DOHH2 (cell line): ENCODE measurements at regions not wholly inside any gene's neighbourhood (a gene's known extent, or its start where the extent isn't known, plus 50 kb on each side); places are given as distances from the start of the nearest gene placed in this dataset.

Experiments used
- H3F3A ChIP-seq: fragments of 200-600 bp; sonication (generic), shearing (Covaris generic); 2 replicates; pipeline ENCODE4 v1.6.0; 2016; ENCODE audit warnings: antibody characterized with exemption, mild to moderate bottlenecking; ENCODE audit not compliant: control insufficient read depth, insufficient read depth
- H3K27ac ChIP-seq: fragments of 200-600 bp; sonication (generic); 2 replicates; pipeline ENCODE4 v1.5.1; 2014; ENCODE audit warnings: low read depth, mild to moderate bottlenecking, low read length, moderate library complexity
- H3K27me3 ChIP-seq: fragments of 200-600 bp; sonication (generic); 2 replicates; pipeline ENCODE4 v1.6.1; 2014; ENCODE audit warnings: mild to moderate bottlenecking, low read length, mixed read lengths; ENCODE audit not compliant: control insufficient read depth
- H3K36me3 ChIP-seq: fragments of 200-600 bp; sonication (generic); 2 replicates; pipeline ENCODE4 v1.6.1; 2014; ENCODE audit warnings: mild to moderate bottlenecking, low read length, moderate library complexity, mixed read lengths; ENCODE audit not compliant: control insufficient read depth
- H3K4me1 ChIP-seq: fragments of 200-600 bp; sonication (generic); 2 replicates; pipeline ENCODE4 v1.6.1; 2014; ENCODE audit warnings: mild to moderate bottlenecking, low read length, mixed read lengths; ENCODE audit not compliant: control insufficient read depth
- H3K4me2 ChIP-seq: fragments of 200-600 bp; sonication (generic); 2 replicates; pipeline ENCODE4 v1.6.0; 2014; ENCODE audit warnings: mild to moderate bottlenecking, low read length, moderate library complexity
- H3K4me3 ChIP-seq: fragments of 200-600 bp; sonication (generic); 2 replicates; pipeline ENCODE4 v1.5.1; 2014; ENCODE audit warnings: mild to moderate bottlenecking, low read length, mixed read lengths
- H3K79me2 ChIP-seq: fragments of 200-600 bp; sonication (generic); 2 replicates; pipeline ENCODE4 v1.6.1; 2014; ENCODE audit warnings: mild to moderate bottlenecking, low read length, mixed read lengths; ENCODE audit not compliant: control insufficient read depth
- H3K9me2 ChIP-seq: fragments of 200-600 bp; sonication (generic); replicated peaks from 2 replicates; pipeline ENCODE4 v1.6.1; 2014; ENCODE audit warnings: mild to moderate bottlenecking, low read length, mixed read lengths; ENCODE audit not compliant: control insufficient read depth
- H3K9me3 ChIP-seq: fragments of 200-600 bp; sonication (generic); 2 replicates; pipeline ENCODE4 v1.6.1; 2014; ENCODE audit warnings: antibody characterized with exemption, low read length, mixed read lengths; ENCODE audit not compliant: control insufficient read depth, insufficient read depth
- H4K20me1 ChIP-seq: fragments of 200-600 bp; sonication (generic); 2 replicates; pipeline ENCODE4 v1.6.0; 2014; ENCODE audit warnings: low read depth, mild to moderate bottlenecking, antibody characterized with exemption, low read length, moderate library complexity; ENCODE audit not compliant: control insufficient read depth, insufficient read depth
- CTCF ChIP-seq: fragments of 200-600 bp; sonication (generic); IDR thresholded peaks from one replicate; pipeline ENCODE4 v1.5.1; 2014; ENCODE audit warnings: antibody characterized with exemption, mild to moderate bottlenecking, low read depth, low read length; ENCODE audit not compliant: poor library complexity, severe bottlenecking
- EZH2phosphoT487 ChIP-seq: fragments of 200-600 bp; sonication (generic); IDR thresholded peaks from 2 replicates; pipeline ENCODE4 v1.6.1; 2017; ENCODE audit warnings: borderline replicate concordance, mild to moderate bottlenecking, antibody characterized with exemption, low read length, moderate library complexity, mixed read lengths

DNA sequence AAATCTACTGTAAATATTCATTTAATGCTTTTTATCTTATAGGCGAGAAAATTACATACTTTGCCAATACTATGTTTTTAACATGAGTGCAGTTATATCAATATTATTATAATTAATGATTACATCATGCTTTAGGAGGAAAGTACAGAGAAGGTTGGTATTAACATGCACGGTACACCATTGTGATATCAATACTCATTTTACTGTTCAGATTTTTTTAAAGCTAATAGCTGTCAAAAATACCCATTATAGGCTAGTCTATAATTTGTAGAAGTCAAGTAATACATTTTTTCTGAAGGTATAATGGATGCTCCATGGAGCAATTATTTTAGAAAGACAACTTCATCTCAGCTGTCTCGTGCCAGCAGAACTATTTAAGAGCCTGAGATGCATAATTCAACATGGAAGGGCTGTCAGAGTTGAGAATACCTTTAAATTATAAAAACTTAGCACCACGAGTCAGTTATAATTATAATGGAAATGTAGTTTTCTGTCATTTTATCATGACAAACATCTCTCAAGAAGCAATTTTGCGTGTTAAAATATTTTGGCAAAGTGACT is 1641.7 kb upstream of the ACVR2A start:
- Histone ChIP-seq H4K20me1 (no peaks in the 10 kb centered on the region), H3K4me1 (no peaks in the 10 kb centered on the region), H3K36me3 (no peaks in the 10 kb centered on the region), H3F3A (no peaks in the 10 kb centered on the region), H3K4me3 (no peak overlapping the region), H3K27me3 (no peaks in the 10 kb centered on the region), H3K9me3 (no peaks in the 10 kb centered on the region), H3K4me2 (no peak overlapping the region), H3K27ac (no peak overlapping the region), H3K9me2 (no peaks in the 10 kb centered on the region; the same call in 1 of the 2 replicates), H3K79me2 (no peaks in the 10 kb centered on the region)
- TF ChIP-seq CTCF (no peak), EZH2phosphoT487 (no peak)

DNA sequence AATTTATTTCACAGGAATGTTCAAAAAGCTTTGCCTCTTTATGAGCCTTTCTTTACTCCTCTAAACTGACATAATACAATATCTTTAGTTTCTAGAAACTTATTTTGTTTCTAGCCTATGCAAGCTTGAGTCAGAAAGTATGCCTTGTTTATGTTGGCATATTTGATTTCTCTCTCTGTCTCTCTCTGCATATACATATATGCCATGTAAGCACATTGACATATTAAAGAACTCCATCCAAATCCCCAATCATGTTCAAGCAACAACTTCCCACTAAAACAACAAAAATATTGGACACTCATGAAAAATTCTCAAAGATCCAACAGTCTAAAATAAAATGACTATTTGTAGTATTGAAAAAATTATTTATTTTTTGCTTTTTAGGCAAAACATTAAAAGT is 1651.2 kb upstream of the ACVR2A start:
- no peaks in the 10 kb centered on the region for H3K4me1 ChIP-seq
- H3K4me2 ChIP-seq = no peak overlapping the region
- H3K4me3 ChIP-seq = no peak overlapping the region
- no peak for TF ChIP-seq CTCF
- no peak for TF ChIP-seq EZH2phosphoT487
- H3K9me3 ChIP-seq = no peaks in the 10 kb centered on the region
- no peaks in the 10 kb centered on the region; the same call in 1 of the 2 replicates for H3K9me2 ChIP-seq
- H3K27me3 ChIP-seq = no peaks in the 10 kb centered on the region
- H3K79me2 ChIP-seq = no peaks in the 10 kb centered on the region
- no peak overlapping the region for H3K27ac ChIP-seq
- no peaks in the 10 kb centered on the region for H3F3A ChIP-seq
- no peaks in the 10 kb centered on the region for H3K36me3 ChIP-seq
- no peaks in the 10 kb centered on the region for H4K20me1 ChIP-seq

GRCh38 chr2:146189541-146189940 is 1655.3 kb upstream of the ACVR2A start:
- no peak overlapping the region for H3K27ac ChIP-seq
- no peaks in the 10 kb centered on the region for H3K4me1 ChIP-seq
- no peaks in the 10 kb centered on the region for H3K9me3 ChIP-seq
- no peak overlapping the region for H3K4me2 ChIP-seq
- no peaks in the 10 kb centered on the region; the same call in 1 of the 2 replicates for H3K9me2 ChIP-seq
- H3K79me2 ChIP-seq = no peaks in the 10 kb centered on the region
- H3K27me3 ChIP-seq = no peaks in the 10 kb centered on the region
- H3F3A ChIP-seq = no peaks in the 10 kb centered on the region
- no peaks in the 10 kb centered on the region for H4K20me1 ChIP-seq
- H3K4me3 ChIP-seq = no peak overlapping the region
- TF ChIP-seq CTCF (no peak), EZH2phosphoT487 (no peak)
- no peaks in the 10 kb centered on the region for H3K36me3 ChIP-seq
